GM12892 (cell line): ENCODE measurements at regions not wholly inside any gene's neighbourhood (a gene's known extent, or its start where the extent isn't known, plus 50 kb on each side); places are given as distances from the start of the nearest gene placed in this dataset.

Source experiments
- POLR2AphosphoS5 ChIP-seq: IDR thresholded peaks from 2 replicates; pipeline ENCODE4 v1.6.1; 2011; ENCODE audit warnings: low read depth, low read length, control low read depth
- TAF1 ChIP-seq: IDR thresholded peaks from 2 replicates; pipeline ENCODE4 v1.6.1; 2011; ENCODE audit warnings: low read depth, mild to moderate bottlenecking, control low read depth, low read length, borderline replicate concordance

DNA sequence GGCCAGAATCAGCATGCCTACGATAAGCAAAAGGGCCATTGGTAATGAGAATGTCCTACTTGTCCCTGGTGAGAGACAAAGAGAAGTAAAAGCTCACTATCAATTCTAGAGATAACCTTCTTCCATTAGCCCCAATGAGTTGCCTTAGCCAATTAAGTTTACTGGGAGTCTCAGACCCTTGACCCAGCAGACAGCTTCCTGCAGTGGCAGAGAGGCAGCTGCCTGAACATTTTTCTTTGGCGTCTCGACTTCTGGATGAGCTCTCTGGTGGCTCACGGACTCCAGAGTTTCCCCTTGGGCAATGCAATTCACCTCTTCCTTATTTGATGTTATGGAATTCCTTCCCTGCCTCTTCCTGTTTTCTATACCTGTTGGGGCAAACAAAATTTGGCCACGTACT is 1034.4 kb downstream of the NAALADL2 start:
- TF ChIP-seq POLR2AphosphoS5 (no peak), TAF1 (no peak)
